ENCODE measurements at regions not wholly inside any gene's neighbourhood (a gene's known extent, or its start where the extent isn't known, plus 50 kb on each side); places are given as distances from the start of the nearest gene placed in this dataset.
"Not testable (repeated sequence)": the region's sequence is repeated elsewhere in the genome, so short reads cannot be mapped to it uniquely, and the experiment has no call there.

DNA sequence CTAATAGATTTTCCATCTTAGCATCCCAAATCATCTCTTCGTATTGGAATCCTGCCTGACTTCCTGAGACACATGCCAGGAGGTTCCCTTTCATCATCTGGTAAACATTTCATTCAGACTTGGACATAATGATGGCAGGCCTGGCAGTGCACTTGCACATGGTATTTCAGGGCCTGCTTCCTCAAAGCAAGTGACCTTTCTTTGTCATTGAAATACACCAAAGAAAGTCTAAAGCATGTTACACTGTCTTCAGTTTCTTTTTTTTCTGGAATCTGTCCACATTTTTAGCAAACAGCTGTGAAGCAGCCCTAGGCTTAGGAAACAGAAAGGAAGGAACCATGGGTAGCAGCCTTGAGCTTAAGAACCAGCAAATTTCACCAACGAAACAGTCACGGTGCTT, 205.9 kb upstream of the VCX start:
- no peak for DNase-seq

DNA sequence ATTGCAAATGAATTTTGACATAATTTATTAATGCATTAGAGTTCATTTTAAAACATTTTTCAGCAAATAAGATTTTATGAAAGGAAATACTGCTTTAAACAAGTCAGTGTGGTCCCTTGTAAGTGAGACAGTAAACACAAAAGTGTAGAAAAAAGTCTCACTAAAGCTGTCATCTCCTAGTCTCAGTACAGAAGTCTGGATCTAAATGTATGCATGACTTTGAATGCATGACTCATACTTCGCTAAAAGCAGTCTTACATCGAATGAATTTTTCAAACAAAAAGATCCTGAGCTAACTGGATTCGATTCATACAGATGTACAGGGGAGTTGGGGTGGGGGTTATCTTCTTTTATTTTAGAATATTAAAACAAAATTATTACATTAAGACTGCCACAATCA, 207.4 kb upstream of the VCX start:
- no peak for DNase-seq

DNA sequence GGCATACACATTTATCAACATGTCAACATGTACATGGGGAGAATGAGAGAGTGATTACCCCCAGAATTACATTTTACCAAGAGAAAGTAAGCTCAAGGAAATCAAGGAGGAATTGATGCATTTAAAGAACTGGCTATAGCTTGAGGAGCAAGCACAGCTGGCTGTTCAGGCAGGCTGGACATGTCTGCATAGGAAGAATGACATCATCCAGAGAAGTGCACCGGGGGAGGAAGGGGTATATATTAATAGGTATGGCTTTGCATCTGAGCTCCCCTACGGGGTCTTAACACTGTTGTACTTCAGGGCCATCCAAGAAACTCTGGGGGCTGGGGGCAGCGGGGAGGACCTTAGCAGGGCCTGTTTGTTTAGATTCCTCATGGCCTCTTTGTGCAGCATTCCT, 222.4 kb upstream of the VCX start:
- DNase-seq: no peak

DNA sequence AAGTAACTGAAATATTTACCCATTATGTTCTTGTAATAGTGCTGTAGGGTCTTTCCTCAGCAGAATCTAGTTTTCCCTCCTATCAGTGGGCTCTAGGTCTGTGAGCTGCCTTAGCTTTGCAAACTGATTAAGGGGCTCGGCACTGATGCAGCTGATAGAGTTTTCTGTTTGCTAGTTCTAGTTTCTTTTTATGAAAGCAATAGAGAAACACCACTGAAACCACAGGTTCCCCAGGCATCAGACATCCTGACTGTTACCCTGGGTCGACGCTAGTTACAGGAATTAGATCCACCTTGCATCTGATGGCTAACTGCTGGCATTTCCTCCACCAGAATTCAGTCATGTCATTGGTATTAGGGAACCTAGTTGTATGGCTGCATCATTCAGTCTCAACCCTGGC, 225.0 kb upstream of the VCX start:
- DNase-seq: no peak

- DNase-seq: no peak
Measured at GRCh38 chrX:7614616-7615015, 228.4 kb upstream of the VCX start.

- DNase-seq: not testable (repeated sequence)
Measured at GRCh38 chrX:7608625-7609024, 234.3 kb upstream of the VCX start.

DNA sequence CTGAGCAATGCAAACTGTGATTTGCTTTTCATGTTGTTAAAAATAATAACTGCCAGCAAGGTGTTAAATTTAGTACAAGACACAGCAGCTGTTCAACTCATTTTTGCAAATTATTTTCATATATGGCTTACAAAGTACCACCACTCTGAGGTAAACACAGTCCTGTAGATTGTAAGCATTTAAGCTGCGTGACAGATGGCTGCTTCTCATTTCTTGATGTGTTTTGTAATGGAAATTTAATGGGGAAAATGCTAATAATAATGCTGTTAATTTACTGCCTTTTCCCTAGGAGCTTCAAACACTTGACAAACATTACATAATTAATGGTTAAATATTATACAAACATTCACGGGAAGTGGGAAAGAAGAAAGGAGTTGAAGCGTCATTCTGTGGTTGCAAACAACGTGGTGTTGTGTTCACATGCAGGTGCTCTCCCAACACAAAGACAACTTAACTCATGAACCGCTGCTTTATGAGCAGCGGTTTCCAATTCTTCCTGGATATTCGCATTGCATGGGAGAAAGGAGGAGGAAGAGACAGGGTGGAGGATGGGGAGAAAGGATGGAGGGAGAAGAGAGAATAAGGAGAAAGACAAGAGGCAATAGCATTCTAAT, 236.8 kb upstream of the VCX start:
- DNase-seq: no peak

DNA sequence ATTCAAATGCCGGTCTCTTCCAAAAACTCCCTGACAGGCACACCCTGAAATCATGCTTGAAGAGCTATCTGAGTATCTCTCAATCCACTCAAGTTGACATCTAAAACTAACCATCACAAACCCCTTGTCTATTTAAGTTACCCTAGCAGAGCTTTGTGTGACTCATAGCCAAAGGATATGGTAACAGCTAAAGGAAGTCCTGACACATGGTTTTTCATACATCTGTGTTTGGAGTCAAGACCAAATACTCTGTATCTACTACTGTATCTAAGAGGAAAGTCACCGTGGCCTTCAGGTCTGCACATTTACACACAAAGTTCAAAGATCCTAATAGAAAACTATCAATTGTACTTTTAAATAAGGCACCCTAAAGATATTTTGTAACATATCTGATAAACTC, 239.6 kb upstream of the VCX start:
- no peak for DNase-seq

- DNase-seq: no peak
Measured at GRCh38 chrX:7596822-7597221, 246.1 kb upstream of the VCX start.

GRCh38 chrX:7593370-7593769, 249.6 kb upstream of the VCX start:
- DNase-seq: not testable (repeated sequence)

DNA sequence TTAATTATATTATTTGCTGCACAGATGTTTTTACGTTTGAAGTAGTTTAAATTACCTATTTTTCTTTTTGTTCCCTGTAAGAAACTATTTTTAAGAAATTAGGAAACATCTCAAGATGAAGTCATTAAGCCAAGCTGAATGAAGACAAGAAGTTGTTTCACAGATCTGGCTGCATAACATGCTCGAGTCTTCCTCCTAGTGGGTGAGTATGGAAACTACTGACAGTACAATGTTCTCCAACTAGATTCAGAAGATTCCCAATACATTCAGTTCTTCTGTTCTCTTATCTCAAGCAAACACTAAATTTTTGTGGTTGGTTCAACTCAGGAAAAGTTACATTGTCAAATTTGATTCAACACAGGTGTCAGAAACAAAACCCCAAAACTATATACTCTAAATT, 256.8 kb upstream of the VCX start:
- no peak for DNase-seq

DNA sequence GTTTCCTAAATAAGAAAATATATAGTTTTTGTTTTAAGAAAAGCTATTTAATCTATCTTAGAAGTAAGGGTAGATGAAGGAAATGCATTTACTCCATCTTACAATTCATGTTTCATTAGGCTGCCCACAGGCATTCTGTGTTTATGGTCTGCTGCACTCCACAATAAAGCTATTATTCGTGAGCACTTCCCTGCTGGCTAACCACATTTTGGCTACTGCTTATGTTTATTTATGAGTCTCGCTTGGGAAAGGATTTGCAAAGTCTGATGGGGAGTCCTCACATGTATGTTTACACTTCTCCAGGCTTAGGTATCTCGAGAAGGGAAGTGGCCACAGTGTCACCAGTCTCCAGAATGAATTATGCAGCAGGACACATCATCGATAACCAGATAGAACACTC, 260.8 kb upstream of the VCX start:
- DNase-seq: no peak

DNA sequence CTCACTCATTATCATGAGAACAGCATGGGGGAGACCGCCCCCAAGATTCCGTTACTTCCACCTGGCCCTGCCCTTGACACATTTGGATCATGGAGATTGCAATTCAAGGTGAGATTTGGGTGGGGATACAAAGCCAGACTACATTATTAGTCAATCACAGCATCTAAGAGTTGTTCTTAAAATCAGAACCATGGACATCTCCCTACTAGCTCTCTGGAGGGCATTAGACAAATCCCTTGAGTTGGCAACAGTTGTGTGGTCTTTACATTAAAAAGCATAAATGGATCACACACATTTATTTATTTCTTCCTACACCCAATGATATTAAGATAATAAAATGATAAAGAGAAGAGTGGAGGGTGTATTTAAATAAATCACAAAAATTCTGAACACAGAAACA, 262.8 kb upstream of the VCX start:
- no peak for DNase-seq

DNA sequence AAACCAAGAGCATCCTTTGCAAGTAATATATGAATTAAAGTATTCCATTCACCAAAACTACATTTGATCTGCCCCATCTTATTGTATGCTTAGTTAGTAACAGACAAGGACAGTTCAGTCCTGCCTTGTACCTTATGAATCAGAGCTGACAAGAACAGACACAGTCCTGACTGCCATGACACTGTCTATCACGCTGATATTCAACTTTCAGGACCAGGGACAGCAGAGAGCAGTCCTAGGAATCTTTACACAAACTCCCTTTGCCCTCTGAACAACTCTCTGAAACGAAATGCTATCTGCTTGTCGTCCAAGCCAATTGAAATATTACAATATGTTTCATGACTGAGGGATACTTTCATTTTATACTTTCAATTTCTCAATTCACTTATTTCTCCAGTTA, 268.6 kb upstream of the VCX start:
- no peak for DNase-seq

GRCh38 chrX:7570432-7571029, 272.4 kb upstream of the VCX start:
- DNase-seq: no peak

GRCh38 chrX:7568597-7568996, 274.4 kb upstream of the VCX start:
- DNase-seq: no peak

DNA sequence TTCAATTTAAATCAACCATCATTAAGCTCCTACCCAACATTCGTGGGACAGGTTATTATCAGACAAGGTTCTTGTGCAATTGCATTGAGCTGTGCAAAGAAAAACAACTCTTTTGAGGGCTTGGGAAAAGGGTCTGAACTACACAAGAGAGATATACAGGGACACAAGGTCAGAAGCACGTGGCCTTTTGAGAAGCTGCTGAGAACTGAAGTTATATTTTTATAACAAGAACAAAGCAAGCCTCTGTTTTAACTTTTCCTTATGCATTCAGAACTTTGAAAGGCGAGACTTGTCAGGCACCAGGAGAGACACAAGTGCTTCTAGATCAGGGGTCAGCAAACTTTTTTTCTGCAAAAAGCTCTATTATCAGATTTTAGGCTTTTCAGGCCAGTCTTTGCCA, 274.8 kb upstream of the VCX start:
- no peak for DNase-seq

- DNase-seq: no peak
Measured at GRCh38 chrX:7552760-7553159, 290.2 kb upstream of the VCX start.

DNA sequence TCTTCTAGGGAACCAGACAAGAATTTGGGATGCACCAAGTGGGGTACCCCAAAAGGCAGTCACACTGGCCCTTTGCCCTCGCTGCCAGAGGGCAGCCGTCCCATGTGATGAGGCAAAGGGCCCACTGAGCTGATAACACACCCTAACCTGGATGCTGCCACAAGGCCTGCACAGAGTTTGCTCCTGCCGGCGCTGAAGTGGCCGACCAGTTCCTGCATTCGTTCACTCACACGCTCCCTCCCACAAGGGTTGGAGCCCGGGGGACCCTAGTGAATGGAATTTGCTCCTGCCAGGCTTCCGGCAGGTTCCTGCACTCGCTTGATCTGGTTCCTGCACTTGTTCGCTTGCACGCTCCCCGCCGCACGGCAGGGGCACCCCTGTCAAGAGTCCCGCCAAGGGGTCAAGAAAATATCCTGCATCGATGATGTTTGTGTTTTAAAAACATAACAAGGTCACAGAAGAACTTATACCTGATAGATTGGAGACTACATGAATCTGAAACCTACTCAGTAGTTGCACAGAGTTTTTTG, 296.4 kb upstream of the VCX start:
- DNase-seq: no peak

DNA sequence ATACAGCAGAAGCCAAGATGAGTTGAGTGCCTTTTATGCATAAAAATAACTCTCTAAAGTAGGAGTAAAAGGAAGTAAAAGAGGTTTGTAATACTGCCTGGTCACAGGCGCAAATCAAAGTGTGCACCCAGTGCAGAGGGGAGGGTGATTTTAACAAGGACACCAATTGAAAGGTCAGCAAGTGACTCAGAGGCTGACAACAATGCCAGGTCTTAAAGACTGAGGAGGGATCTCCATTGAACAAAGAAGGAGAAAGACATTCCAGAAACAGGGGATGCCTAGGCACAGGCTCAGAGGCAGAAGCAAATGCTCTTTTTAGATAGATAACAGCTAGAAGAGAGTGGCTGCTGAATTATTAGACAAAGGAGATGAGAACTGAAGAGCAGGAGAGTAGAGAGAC, 297.4 kb upstream of the VCX start:
- DNase-seq: no peak

- no peak for DNase-seq
Measured at GRCh38 chrX:7542587-7543380, 300.2 kb upstream of the VCX start.

DNA sequence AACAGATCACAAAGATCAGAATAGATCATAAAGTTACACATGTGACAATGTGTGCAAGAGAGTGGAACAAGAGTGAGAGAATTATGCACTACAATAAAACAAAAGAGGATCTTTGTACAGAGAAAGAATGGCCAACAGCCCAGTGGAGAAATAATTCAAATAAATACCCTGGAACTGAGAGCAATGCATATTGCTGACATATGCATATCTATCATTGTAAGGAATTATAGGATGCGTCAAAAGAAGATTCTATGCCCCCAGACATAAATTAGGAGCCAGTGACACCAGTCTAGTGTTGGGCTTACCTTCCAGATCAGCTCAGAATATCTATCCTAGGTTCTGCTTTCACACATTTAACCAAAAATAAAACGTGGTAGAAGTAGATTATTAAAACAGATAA, 320.1 kb upstream of the VCX start:
- DNase-seq: no peak

DNA sequence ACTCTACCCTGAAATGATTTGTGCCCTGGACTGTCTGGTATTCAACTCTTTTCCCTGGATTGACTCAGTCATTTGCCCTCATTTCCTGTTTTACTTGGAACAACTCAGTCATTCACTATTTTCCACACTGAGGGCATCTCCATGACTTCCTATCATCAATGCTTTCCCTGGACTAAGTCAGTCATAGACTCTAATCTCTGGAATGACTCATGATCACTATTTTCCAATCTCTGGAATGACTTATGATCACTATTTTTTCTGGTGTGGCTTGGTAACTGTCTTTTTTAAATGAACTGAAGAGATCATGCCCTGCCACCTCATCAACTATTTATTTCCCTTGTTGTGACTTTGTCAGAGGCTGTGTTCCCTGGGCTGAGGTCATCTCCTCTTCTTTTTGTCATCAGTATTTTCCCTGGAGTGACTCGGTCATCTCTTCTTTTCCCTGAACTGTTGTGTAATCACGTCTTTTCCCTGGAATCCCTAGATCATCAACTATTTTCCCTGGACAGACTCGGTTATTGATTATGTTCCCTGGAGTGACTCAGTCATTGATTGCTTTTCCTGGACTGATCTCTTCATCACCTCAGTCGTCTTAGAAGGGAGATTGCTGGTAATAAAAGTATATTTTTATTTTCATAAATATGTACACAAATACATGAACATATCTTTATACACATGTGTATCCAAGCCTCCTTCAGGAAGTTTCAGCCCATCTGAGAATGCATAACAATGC, 327.1 kb upstream of the VCX start:
- peak; percentile 22 for DNase-seq

Data from NCI-H226 (cell line).